Glutamatergic neuron (in vitro differentiated cells): ENCODE measurements at regions not wholly inside any gene's neighbourhood (a gene's known extent, or its start where the extent isn't known, plus 50 kb on each side); places are given as distances from the start of the nearest gene placed in this dataset.
"Not testable (repeated sequence)": the region's sequence is repeated elsewhere in the genome, so short reads cannot be mapped to it uniquely, and the experiment has no call there.

Experiments used
- DNase-seq: peaks from one replicate; pipeline ENCODE4 v3.0.0; 2022
- H3K27ac Mint-ChIP-seq: one replicate; pipeline ENCODE4 v1.8.0; 2020; ENCODE audit warnings: mild to moderate bottlenecking, mixed read lengths, inconsistent platforms; ENCODE audit not compliant: unreplicated experiment
- H3K27me3 Mint-ChIP-seq: one replicate; pipeline ENCODE4 v1.8.0; 2020; ENCODE audit warnings: mild to moderate bottlenecking, moderate library complexity, mixed read lengths, inconsistent platforms; ENCODE audit not compliant: unreplicated experiment
- H3K36me3 Mint-ChIP-seq: one replicate; pipeline ENCODE4 v1.8.0; 2020; ENCODE audit warnings: mild to moderate bottlenecking, mixed read lengths, inconsistent platforms; ENCODE audit not compliant: unreplicated experiment
- H3K4me1 Mint-ChIP-seq: one replicate; pipeline ENCODE4 v1.8.0; 2020; ENCODE audit warnings: mild to moderate bottlenecking, low read depth, mixed read lengths, inconsistent platforms; ENCODE audit not compliant: unreplicated experiment
- H3K4me3 Mint-ChIP-seq: one replicate; pipeline ENCODE4 v1.8.0; 2020; ENCODE audit warnings: mild to moderate bottlenecking, mixed read lengths, inconsistent platforms; ENCODE audit not compliant: unreplicated experiment
- H3K9me3 Mint-ChIP-seq: one replicate; pipeline ENCODE4 v1.8.0; 2020; ENCODE audit warnings: mild to moderate bottlenecking, moderate library complexity, mixed read lengths, inconsistent platforms; ENCODE audit not compliant: unreplicated experiment
- TF ChIP-seq, protein P1 (sequence below): fragments of 200-600 bp; sonication (generic); IDR thresholded peaks from one replicate; pipeline ENCODE4 v1.5.0; 2021; ENCODE audit not compliant: partially characterized antibody, unreplicated experiment

DNA sequence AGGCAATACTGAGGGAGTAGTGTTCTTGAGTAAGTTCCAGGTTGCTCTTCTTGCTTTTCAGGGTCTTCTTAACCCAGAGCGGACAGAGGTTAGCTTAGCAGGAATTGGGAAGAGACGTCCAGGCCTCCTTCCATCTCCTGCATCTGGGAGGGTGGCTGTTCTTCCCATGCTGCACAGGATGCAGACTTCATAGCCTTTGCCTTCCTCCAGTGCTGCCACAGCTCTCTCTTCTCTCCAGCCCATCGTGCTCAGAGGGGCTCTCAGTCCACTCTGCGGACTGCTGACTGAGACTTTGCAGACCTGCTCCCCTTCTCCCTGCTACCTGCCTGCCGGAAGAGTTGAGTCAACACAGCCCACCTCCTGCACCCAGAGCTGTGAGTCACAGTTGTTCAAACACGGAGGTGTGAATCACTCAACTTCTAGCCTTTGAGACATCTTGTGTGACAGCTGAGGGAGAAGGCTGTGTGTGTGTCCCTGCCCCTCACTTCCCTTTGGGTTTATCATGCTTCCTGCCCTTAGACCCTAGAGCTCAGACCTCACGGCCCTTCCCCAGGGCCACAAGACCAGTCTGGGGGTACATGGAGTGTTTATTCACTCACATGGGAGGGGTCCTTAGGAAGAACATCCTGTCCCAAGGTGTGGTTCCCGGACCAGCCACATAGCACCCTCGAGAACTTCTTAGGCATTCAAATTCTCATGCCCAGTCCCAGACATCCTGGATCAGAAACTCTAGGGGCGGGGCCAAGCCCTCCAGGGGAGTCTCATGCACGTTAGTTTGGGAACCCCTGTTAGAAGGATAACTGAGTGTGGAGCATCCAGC lies 158.3 kb upstream of the CACNA1E start:
- H3K27me3 Mint-ChIP-seq, result peaks cover 4% of the 10 kb centered on the region
- peaks cover 2% of the 10 kb centered on the region for H3K9me3 Mint-ChIP-seq
- H3K27ac Mint-ChIP-seq, result no peak overlapping the region
- no peak for DNase-seq
- H3K36me3 Mint-ChIP-seq, result no peaks in the 10 kb centered on the region
- H3K4me1 Mint-ChIP-seq, result no peaks in the 10 kb centered on the region
- TF ChIP-seq, protein P1, sequence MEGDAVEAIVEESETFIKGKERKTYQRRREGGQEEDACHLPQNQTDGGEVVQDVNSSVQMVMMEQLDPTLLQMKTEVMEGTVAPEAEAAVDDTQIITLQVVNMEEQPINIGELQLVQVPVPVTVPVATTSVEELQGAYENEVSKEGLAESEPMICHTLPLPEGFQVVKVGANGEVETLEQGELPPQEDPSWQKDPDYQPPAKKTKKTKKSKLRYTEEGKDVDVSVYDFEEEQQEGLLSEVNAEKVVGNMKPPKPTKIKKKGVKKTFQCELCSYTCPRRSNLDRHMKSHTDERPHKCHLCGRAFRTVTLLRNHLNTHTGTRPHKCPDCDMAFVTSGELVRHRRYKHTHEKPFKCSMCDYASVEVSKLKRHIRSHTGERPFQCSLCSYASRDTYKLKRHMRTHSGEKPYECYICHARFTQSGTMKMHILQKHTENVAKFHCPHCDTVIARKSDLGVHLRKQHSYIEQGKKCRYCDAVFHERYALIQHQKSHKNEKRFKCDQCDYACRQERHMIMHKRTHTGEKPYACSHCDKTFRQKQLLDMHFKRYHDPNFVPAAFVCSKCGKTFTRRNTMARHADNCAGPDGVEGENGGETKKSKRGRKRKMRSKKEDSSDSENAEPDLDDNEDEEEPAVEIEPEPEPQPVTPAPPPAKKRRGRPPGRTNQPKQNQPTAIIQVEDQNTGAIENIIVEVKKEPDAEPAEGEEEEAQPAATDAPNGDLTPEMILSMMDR, result no peak
- no peak overlapping the region for H3K4me3 Mint-ChIP-seq

- not testable (repeated sequence) for H3K4me1 Mint-ChIP-seq, H3K27ac Mint-ChIP-seq, H3K9me3 Mint-ChIP-seq, H3K27me3 Mint-ChIP-seq, H3K4me3 Mint-ChIP-seq, DNase-seq, H3K36me3 Mint-ChIP-seq
These were observed 157.6 kb upstream of the CACNA1E start for GRCh38 chr1:181325765-181326164.

- Mint-ChIP-seq H3K27ac (no peak overlapping the region), H3K4me3 (no peak overlapping the region), H3K4me1 (no peaks in the 10 kb centered on the region), H3K36me3 (no peaks in the 10 kb centered on the region), H3K27me3 (peaks cover 4% of the 10 kb centered on the region), H3K9me3 (peaks cover 2% of the 10 kb centered on the region)
- TF ChIP-seq, protein P1, result no peak
- no peak for DNase-seq
These were observed 157.0 kb upstream of the CACNA1E start for GRCh38 chr1:181326348-181326747.

GRCh38 chr1:181327796-181328195 lies 155.5 kb upstream of the CACNA1E start:
- TF ChIP-seq, protein P1, result no peak
- H3K4me1 Mint-ChIP-seq, result no peaks in the 10 kb centered on the region
- H3K27me3 Mint-ChIP-seq, result peaks cover 4% of the 10 kb centered on the region
- no peaks in the 10 kb centered on the region for H3K36me3 Mint-ChIP-seq
- H3K27ac Mint-ChIP-seq, result no peak overlapping the region
- DNase-seq, result no peak
- peaks cover 2% of the 10 kb centered on the region for H3K9me3 Mint-ChIP-seq
- no peak overlapping the region for H3K4me3 Mint-ChIP-seq

DNA sequence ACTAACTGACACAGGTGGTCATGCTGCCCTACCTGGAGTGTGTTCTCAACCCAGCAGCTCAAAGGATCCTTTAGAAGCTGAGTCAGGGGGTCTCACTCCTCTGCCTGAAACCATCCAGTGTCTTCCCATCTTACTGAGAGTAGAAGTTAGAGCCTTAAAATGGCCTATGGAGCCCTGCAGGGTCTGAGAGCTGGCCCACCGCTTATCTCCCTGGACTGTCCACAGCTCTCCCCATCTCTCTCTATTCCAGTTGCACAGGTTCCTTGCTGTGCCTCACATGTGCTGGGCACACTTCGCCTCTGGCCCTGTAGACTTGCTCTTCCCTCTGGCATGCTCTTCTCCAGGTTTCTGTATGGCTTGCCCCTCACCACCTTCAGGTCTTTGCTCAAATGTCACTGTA lies 148.6 kb upstream of the CACNA1E start:
- Mint-ChIP-seq H3K27ac (no peak overlapping the region), H3K4me1 (no peaks in the 10 kb centered on the region), H3K36me3 (no peaks in the 10 kb centered on the region), H3K27me3 (no peaks in the 10 kb centered on the region), H3K9me3 (no peaks in the 10 kb centered on the region), H3K4me3 (no peak overlapping the region)
- no peak for DNase-seq
- TF ChIP-seq, protein P1, result no peak
